Activated CD4-positive, alpha-beta T cell treated with anti-CD3 and anti-CD28 coated beads, Interleukin-2, amount 10 ng/mL, durations not matched to agents 24 days and 14 days (primary cell): ENCODE measurements at regions not wholly inside any gene's neighbourhood (a gene's known extent, or its start where the extent isn't known, plus 50 kb on each side); places are given as distances from the start of the nearest gene placed in this dataset.

ENCODE experiments used
- DNase-seq: peaks from one replicate; pipeline ENCODE4 v3.0.0; 2022
- H3K27ac Mint-ChIP-seq: one replicate; pipeline ENCODE4 v1.8.0; 2022; ENCODE audit warnings: mild to moderate bottlenecking, mixed read lengths
- H3K27me3 Mint-ChIP-seq: one replicate; pipeline ENCODE4 v1.8.0; 2022; ENCODE audit warnings: mixed read lengths
- H3K36me3 Mint-ChIP-seq: one replicate; pipeline ENCODE4 v1.8.0; 2022; ENCODE audit warnings: low read depth, mild to moderate bottlenecking, mixed read lengths
- H3K4me1 Mint-ChIP-seq: one replicate; pipeline ENCODE4 v1.8.0; 2021; ENCODE audit warnings: mixed read lengths
- H3K4me3 Mint-ChIP-seq: one replicate; pipeline ENCODE4 v1.8.0; 2022; ENCODE audit warnings: mild to moderate bottlenecking, moderate library complexity, mixed read lengths
- H3K9me3 Mint-ChIP-seq: one replicate; pipeline ENCODE4 v1.8.0; 2021; ENCODE audit warnings: mixed read lengths
- intact Hi-C: fragments of 100-400 bp; cut with micrococcal nuclease; formaldehyde crosslinking; loops from one replicate; pipeline ENCODE4 v1.15.1; 2023

DNA sequence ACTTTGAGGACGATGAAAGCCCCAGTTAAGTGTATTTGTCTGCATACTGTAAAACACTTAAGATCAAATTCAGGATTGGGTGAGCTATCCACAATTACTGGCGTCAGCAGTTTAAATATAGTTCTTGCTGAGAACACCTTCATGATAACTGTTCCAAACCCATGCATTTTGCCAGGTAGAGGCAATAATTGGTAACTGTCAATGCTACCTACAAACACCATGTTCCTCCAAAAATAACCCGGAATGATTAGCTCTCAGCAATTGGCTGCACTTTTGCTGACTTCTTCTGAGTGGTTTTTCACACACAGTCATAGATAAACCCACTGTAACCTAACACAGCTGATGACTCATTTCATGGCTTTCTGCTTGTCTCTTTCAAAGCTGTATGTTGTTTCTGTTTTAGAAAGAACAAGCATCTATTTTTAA is 1358.6 kb upstream of the GJE1 start:
- H3K27ac Mint-ChIP-seq: no peak overlapping the region
- intact Hi-C loops: loop anchor here (1.0 kb wide), 2 partner anchors 35 to 188 kb away; no protein-coding TSS in a partner anchor
- H3K9me3 Mint-ChIP-seq: peaks cover 5% of the 10 kb centered on the region
- peaks cover 11% of the 10 kb centered on the region for H3K27me3 Mint-ChIP-seq
- no peaks in the 10 kb centered on the region for H3K36me3 Mint-ChIP-seq
- H3K4me3 Mint-ChIP-seq: no peak overlapping the region
- DNase-seq: peak; percentile 61
- H3K4me1 Mint-ChIP-seq: peaks cover 14% of the 10 kb centered on the region

GRCh38 chr6:140773276-140773675 is 1359.4 kb upstream of the GJE1 start:
- H3K27ac Mint-ChIP-seq: no peak overlapping the region
- H3K36me3 Mint-ChIP-seq: no peaks in the 10 kb centered on the region
- no peak for DNase-seq
- H3K9me3 Mint-ChIP-seq: peaks cover 5% of the 10 kb centered on the region
- H3K27me3 Mint-ChIP-seq: peaks cover 11% of the 10 kb centered on the region
- intact Hi-C loops: no loop called here
- H3K4me1 Mint-ChIP-seq: peaks cover 14% of the 10 kb centered on the region
- no peak overlapping the region for H3K4me3 Mint-ChIP-seq

GRCh38 chr6:140772576-140772975 is 1360.1 kb upstream of the GJE1 start:
- no peak overlapping the region for H3K27ac Mint-ChIP-seq
- peaks cover 14% of the 10 kb centered on the region for H3K4me1 Mint-ChIP-seq
- H3K9me3 Mint-ChIP-seq: peaks cover 8% of the 10 kb centered on the region

GRCh38 chr6:140768133-140768532 is 1364.6 kb upstream of the GJE1 start:
- Mint-ChIP-seq H3K9me3 (peaks cover 8% of the 10 kb centered on the region), H3K4me1 (peaks cover 2% of the 10 kb centered on the region), H3K4me3 (no peak overlapping the region), H3K36me3 (no peaks in the 10 kb centered on the region), H3K27me3 (peaks cover 3% of the 10 kb centered on the region), H3K27ac (no peak overlapping the region)
- intact Hi-C loops: no loop called here
- no peak for DNase-seq

More at GRCh38 chr6:140772576-140772975, 1360.1 kb upstream of the GJE1 start:
- no peak for DNase-seq
- H3K27me3 Mint-ChIP-seq: peaks cover 10% of the 10 kb centered on the region
- no peak overlapping the region for H3K4me3 Mint-ChIP-seq
- no peaks in the 10 kb centered on the region for H3K36me3 Mint-ChIP-seq
- intact Hi-C loops: no loop called here

GRCh38 chr6:140766999-140767398 is 1365.7 kb upstream of the GJE1 start:
- H3K27me3 Mint-ChIP-seq: peaks cover 2% of the 10 kb centered on the region
- H3K9me3 Mint-ChIP-seq: peaks cover 7% of the 10 kb centered on the region
- no peaks in the 10 kb centered on the region for H3K36me3 Mint-ChIP-seq
- H3K4me3 Mint-ChIP-seq: no peak overlapping the region
- DNase-seq: no peak
- no peak overlapping the region for H3K27ac Mint-ChIP-seq
- intact Hi-C loops: no loop called here
- H3K4me1 Mint-ChIP-seq: no peaks in the 10 kb centered on the region

- Mint-ChIP-seq H3K9me3 (no peaks in the 10 kb centered on the region), H3K4me1 (no peaks in the 10 kb centered on the region), H3K27me3 (peaks cover 2% of the 10 kb centered on the region), H3K36me3 (no peaks in the 10 kb centered on the region), H3K4me3 (no peak overlapping the region), H3K27ac (no peak overlapping the region)
- intact Hi-C loops: no loop called here
- DNase-seq: no peak
Measured at GRCh38 chr6:140758169-140758877, 1374.4 kb upstream of the GJE1 start.

- H3K4me3 Mint-ChIP-seq: no peak overlapping the region
- peaks cover 4% of the 10 kb centered on the region for H3K9me3 Mint-ChIP-seq
- no peak for DNase-seq
- no peaks in the 10 kb centered on the region for H3K27me3 Mint-ChIP-seq
- H3K4me1 Mint-ChIP-seq: no peaks in the 10 kb centered on the region
- no peak overlapping the region for H3K27ac Mint-ChIP-seq
- H3K36me3 Mint-ChIP-seq: no peaks in the 10 kb centered on the region
- intact Hi-C loops: no loop called here
Measured at GRCh38 chr6:140752234-140752633, 1377.8 kb upstream of the CITED2 start.

- Mint-ChIP-seq H3K9me3 (peaks cover 4% of the 10 kb centered on the region), H3K4me3 (no peak overlapping the region), H3K4me1 (peaks cover 3% of the 10 kb centered on the region), H3K27me3 (no peaks in the 10 kb centered on the region), H3K36me3 (no peaks in the 10 kb centered on the region), H3K27ac (no peak overlapping the region)
- intact Hi-C loops: no loop called here
- DNase-seq: no peak
Measured at GRCh38 chr6:140747114-140747513, 1372.7 kb upstream of the CITED2 start.

- no peak for DNase-seq
Measured at GRCh38 chr6:140744659-140745320, 1370.3 kb upstream of the CITED2 start.

GRCh38 chr6:140736231-140736630 is 1361.8 kb upstream of the CITED2 start:
- DNase-seq: no peak
- H3K4me3 Mint-ChIP-seq: no peak overlapping the region
- no peaks in the 10 kb centered on the region for H3K27me3 Mint-ChIP-seq
- no peaks in the 10 kb centered on the region for H3K36me3 Mint-ChIP-seq
- H3K4me1 Mint-ChIP-seq: no peaks in the 10 kb centered on the region
- peaks cover 5% of the 10 kb centered on the region for H3K9me3 Mint-ChIP-seq
- no peak overlapping the region for H3K27ac Mint-ChIP-seq
- intact Hi-C loops: no loop called here

More at GRCh38 chr6:140744659-140745320, 1370.3 kb upstream of the CITED2 start:
- Mint-ChIP-seq H3K4me3 (no peak overlapping the region), H3K9me3 (peaks cover 4% of the 10 kb centered on the region), H3K27me3 (no peaks in the 10 kb centered on the region), H3K4me1 (peaks cover 3% of the 10 kb centered on the region), H3K27ac (no peak overlapping the region), H3K36me3 (no peaks in the 10 kb centered on the region)
- intact Hi-C loops: no loop called here

DNA sequence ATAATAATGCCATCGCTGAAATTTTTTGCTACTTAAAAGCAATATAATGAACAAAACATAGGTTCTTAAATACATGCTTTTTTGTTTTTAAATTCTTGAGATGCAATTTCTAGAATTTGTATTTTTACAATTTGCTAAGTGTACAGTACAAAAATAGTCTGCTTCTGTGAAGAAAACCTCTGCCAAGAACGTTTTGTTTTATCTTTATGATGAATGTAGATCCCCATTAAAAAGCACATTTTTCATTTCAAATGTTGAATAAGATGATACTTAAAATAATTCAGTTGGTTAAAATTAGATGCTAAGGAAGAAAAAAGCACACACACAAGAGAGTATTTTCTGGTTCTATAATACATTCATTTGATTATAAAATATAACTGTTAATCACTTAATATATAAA is 1358.5 kb upstream of the CITED2 start:
- no peaks in the 10 kb centered on the region for H3K36me3 Mint-ChIP-seq
- no peaks in the 10 kb centered on the region for H3K9me3 Mint-ChIP-seq
- no peaks in the 10 kb centered on the region for H3K4me1 Mint-ChIP-seq
- DNase-seq: no peak
- H3K27ac Mint-ChIP-seq: no peak overlapping the region
- no peaks in the 10 kb centered on the region for H3K27me3 Mint-ChIP-seq
- intact Hi-C loops: no loop called here
- no peak overlapping the region for H3K4me3 Mint-ChIP-seq

- intact Hi-C loops: no loop called here
- H3K9me3 Mint-ChIP-seq: no peaks in the 10 kb centered on the region
- H3K27ac Mint-ChIP-seq: no peak overlapping the region
- no peaks in the 10 kb centered on the region for H3K27me3 Mint-ChIP-seq
- H3K4me1 Mint-ChIP-seq: no peaks in the 10 kb centered on the region
- no peaks in the 10 kb centered on the region for H3K36me3 Mint-ChIP-seq
- no peak for DNase-seq
- H3K4me3 Mint-ChIP-seq: no peak overlapping the region
Measured at GRCh38 chr6:140732155-140732554, 1357.7 kb upstream of the CITED2 start.

DNA sequence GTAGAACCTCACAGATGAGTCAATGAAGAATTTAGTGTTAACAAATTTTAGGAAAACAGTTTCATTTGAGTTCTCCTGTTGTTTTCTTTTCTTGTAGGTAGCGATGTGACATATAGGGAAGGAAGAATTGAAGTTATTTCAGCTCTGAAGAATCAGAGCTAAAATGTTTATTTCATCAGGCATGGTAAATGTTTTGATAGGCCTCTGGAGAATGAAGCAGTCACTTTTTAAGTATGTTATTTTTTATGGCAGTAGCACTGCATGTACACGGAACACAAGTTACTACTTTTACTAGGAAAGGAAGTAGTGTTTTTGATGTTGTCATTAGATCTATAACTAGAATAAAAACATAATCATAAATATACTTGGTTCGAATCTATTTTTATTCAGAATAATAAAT is 1357.3 kb upstream of the CITED2 start:
- Mint-ChIP-seq H3K36me3 (no peaks in the 10 kb centered on the region), H3K4me3 (no peak overlapping the region)
- intact Hi-C loops: no loop called here

GRCh38 chr6:140729521-140729920 is 1355.1 kb upstream of the CITED2 start:
- no peak overlapping the region for H3K27ac Mint-ChIP-seq
- H3K4me1 Mint-ChIP-seq: no peaks in the 10 kb centered on the region
- no peaks in the 10 kb centered on the region for H3K27me3 Mint-ChIP-seq
- no peak overlapping the region for H3K4me3 Mint-ChIP-seq
- intact Hi-C loops: no loop called here
- H3K36me3 Mint-ChIP-seq: no peaks in the 10 kb centered on the region
- H3K9me3 Mint-ChIP-seq: no peaks in the 10 kb centered on the region
- DNase-seq: no peak

More for the DNA sequence above, 1357.3 kb upstream of the CITED2 start:
- Mint-ChIP-seq H3K4me1 (no peaks in the 10 kb centered on the region), H3K27ac (no peak overlapping the region), H3K27me3 (no peaks in the 10 kb centered on the region), H3K9me3 (no peaks in the 10 kb centered on the region)
- DNase-seq: no peak
